OCI-LY7 (cell line): ENCODE measurements at regions not wholly inside any gene's neighbourhood (a gene's known extent, or its start where the extent isn't known, plus 50 kb on each side); places are given as distances from the start of the nearest gene placed in this dataset.

Experiments used
- EZH2phosphoT487 ChIP-seq: fragments of 200-600 bp; sonication (generic); IDR thresholded peaks from 2 replicates; pipeline ENCODE4 v1.6.1; 2018; ENCODE audit warnings: low read depth, borderline replicate concordance, mild to moderate bottlenecking, mixed run types, antibody characterized with exemption, low read length, moderate library complexity, mixed read lengths
- TF ChIP-seq, protein P1 (sequence below): fragments of 200-600 bp; sonication (generic); conservative IDR thresholded peaks from 2 replicates; pipeline ENCODE4 v1.5.1; 2014; ENCODE audit warnings: mild to moderate bottlenecking, antibody characterized with exemption, low read length, moderate library complexity, mixed read lengths

DNA sequence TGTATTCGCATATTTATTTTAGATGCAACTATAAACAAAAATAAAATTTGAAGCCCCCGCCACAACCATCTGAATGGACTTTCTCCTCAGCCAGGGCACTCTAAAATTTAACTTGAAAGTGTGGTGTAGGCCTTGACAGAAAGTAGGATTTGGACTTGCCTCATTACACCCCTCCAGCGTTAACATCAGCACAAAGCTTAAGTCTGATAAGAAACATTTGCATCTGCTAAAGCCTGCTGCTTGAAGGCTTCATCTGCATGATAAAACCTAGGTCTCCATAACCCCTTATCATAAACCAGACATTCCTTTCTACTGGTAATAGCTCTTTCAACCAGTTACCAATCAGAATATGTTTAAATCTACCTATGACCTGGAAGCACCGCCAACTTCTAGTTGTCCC, 1046.5 kb downstream of the FAT4 start:
- TF ChIP-seq, protein P1, sequence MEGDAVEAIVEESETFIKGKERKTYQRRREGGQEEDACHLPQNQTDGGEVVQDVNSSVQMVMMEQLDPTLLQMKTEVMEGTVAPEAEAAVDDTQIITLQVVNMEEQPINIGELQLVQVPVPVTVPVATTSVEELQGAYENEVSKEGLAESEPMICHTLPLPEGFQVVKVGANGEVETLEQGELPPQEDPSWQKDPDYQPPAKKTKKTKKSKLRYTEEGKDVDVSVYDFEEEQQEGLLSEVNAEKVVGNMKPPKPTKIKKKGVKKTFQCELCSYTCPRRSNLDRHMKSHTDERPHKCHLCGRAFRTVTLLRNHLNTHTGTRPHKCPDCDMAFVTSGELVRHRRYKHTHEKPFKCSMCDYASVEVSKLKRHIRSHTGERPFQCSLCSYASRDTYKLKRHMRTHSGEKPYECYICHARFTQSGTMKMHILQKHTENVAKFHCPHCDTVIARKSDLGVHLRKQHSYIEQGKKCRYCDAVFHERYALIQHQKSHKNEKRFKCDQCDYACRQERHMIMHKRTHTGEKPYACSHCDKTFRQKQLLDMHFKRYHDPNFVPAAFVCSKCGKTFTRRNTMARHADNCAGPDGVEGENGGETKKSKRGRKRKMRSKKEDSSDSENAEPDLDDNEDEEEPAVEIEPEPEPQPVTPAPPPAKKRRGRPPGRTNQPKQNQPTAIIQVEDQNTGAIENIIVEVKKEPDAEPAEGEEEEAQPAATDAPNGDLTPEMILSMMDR: no peak
- no peak for TF ChIP-seq EZH2phosphoT487
